GM06990 (cell line): ENCODE measurements at regions not wholly inside any gene's neighbourhood (a gene's known extent, or its start where the extent isn't known, plus 50 kb on each side); places are given as distances from the start of the nearest gene placed in this dataset.

ENCODE experiments used
- DNase-seq: peaks from one replicate; pipeline ENCODE4 v3.0.0-alpha.2; 2011; ENCODE audit not compliant: insufficient read length; ENCODE audit errors: extremely low read depth
- H3K27me3 ChIP-seq: replicated peaks from 2 replicates; pipeline ENCODE4 v1.6.0; 2011; ENCODE audit warnings: low read length; ENCODE audit not compliant: control insufficient read depth, insufficient read depth
- H3K36me3 ChIP-seq: 2 replicates; pipeline ENCODE4 v1.5.1; 2011; ENCODE audit warnings: low read length; ENCODE audit not compliant: control insufficient read depth, insufficient read depth
- H3K4me3 ChIP-seq: replicated peaks from 2 replicates; pipeline ENCODE4 v1.5.1; 2011; ENCODE audit warnings: low read depth, mild to moderate bottlenecking, control low read depth, low read length
- CTCF ChIP-seq: IDR thresholded peaks from 2 replicates; pipeline ENCODE4 v1.5.1; 2011; ENCODE audit warnings: low read length, control low read depth, mild to moderate bottlenecking, inconsistent platforms; ENCODE audit not compliant: insufficient read depth, poor library complexity, severe bottlenecking

- no peak for TF ChIP-seq CTCF
- H3K27me3 ChIP-seq: no peaks in the 10 kb centered on the region
- H3K4me3 ChIP-seq: no peak overlapping the region
- no peaks in the 10 kb centered on the region for H3K36me3 ChIP-seq
- DNase-seq: no peak
Measured at GRCh38 chr4:174096456-174096855, 187.0 kb downstream of the FBXO8 start.

- no peaks in the 10 kb centered on the region for H3K36me3 ChIP-seq
- no peaks in the 10 kb centered on the region for H3K27me3 ChIP-seq
- H3K4me3 ChIP-seq: no peak overlapping the region
- no peak for TF ChIP-seq CTCF
- no peak for DNase-seq
Measured at GRCh38 chr4:174091130-174091529, 192.3 kb downstream of the FBXO8 start.

GRCh38 chr4:174089711-174090110, 193.8 kb downstream of the FBXO8 start:
- H3K36me3 ChIP-seq: no peaks in the 10 kb centered on the region
- TF ChIP-seq CTCF: no peak
- H3K4me3 ChIP-seq: no peak overlapping the region
- H3K27me3 ChIP-seq: no peaks in the 10 kb centered on the region
- no peak for DNase-seq

GRCh38 chr4:174088795-174089194, 194.7 kb downstream of the FBXO8 start:
- DNase-seq: no peak
- TF ChIP-seq CTCF: no peak
- H3K36me3 ChIP-seq: no peaks in the 10 kb centered on the region
- no peaks in the 10 kb centered on the region for H3K27me3 ChIP-seq
- H3K4me3 ChIP-seq: no peak overlapping the region

- no peaks in the 10 kb centered on the region for H3K36me3 ChIP-seq
- no peak overlapping the region for H3K4me3 ChIP-seq
- no peak for DNase-seq
- no peaks in the 10 kb centered on the region for H3K27me3 ChIP-seq
- no peak for TF ChIP-seq CTCF
Measured at GRCh38 chr4:174086829-174087799, 196.4 kb downstream of the FBXO8 start.
